Cardiac septum (tissue), 1 donor: ENCODE measurements at regions not wholly inside any gene's neighbourhood (a gene's known extent, or its start where the extent isn't known, plus 50 kb on each side); places are given as distances from the start of the nearest gene placed in this dataset.
"Not testable (repeated sequence)": the region's sequence is repeated elsewhere in the genome, so short reads cannot be mapped to it uniquely, and the experiment has no call there.

Experiments used
- DNase-seq: peaks from one replicate; pipeline ENCODE4 v3.0.0-alpha.2; 2020; ENCODE audit warnings: low spot score
- intact Hi-C: fragments of 100-400 bp; cut with DNase I; formaldehyde crosslinking; loops from one replicate; pipeline ENCODE4 v1.14.0; 2022
- donor health status: DM: no; HTN: no; CAD: no.

DNA sequence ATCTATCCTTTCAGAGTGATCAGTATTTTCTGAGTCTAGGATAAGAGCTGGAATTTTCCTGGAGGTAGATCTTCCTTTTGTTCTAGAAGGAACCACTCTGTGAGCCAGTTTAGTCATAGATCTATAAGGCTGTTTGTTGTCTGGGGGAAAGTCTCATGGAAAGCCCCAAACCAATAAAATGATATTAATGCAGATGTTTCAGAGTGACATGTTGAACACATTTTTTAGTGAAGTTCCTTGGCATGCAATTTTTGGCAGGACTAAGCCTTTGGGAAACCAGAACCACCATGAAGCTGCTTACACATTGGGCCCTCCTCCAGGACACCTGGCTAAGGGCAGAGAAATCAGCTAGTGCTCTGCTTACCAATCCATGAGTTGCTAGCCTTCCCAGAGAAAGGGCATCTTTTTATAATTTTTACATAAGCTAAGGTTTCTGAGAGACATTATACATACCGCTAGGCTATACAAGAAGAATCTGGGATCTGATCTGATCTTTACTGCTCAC lies 101.5 kb upstream of the PCED1B start:
- intact Hi-C loops = no loop called here
- DNase-seq = no peak

DNA sequence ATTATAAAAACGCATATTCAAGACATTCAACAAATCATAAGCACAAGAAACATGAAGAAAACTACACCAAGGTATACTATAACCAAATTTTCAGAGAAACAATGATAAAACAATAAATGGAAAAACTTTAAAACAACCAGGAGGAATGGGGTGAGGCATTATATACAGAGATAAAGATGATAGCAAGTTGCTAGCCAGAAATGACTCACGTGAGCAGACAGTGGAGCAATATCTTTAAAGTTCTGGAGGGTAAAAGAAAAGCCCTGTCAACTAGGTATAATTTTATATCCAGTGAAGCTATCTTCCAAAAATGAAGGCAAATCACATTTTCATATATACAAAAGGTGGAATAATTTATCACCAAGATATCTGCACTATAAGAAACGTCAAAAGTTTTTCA lies 97.8 kb upstream of the PCED1B start:
- DNase-seq = no peak
- intact Hi-C loops = loop anchor here (5.0 kb wide), 1 partner anchor 304 kb away; no protein-coding TSS in a partner anchor

DNA sequence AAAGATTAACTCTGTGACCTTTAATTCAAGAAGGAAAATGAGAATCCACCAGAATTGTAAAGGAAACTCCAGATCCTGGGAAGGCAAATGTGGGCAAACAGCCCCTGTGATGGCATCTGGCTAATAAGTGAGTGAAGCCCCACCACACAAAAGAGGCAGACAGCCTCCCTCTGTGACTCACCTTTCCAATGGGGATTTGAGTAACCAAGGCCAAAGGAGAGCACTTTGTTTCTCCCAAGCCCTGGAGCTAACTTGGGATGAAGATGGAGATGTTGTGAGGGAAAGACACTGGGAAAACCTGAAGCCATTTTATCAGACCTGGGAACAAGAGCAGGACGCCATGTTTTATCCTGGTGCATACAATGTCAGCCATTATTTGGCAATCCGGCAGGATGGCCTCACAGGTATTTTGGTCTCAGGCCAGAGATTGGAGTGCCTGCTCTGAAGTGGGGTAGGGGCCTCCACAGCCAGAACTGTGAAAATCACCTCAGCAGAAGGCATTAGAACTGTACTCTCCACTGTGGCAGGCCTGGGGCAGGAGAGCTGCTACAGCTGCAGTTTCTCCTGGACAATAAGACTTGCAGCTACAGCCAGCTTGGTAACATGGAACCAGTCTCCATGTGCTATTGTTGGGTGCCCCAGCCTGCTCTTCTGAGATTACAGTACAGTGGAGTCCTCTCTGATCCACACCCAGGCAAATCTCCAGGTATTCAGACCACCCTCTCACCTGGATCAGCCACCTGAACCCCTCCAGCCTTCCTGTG lies 96.6 kb upstream of the PCED1B start:
- intact Hi-C loops = loop anchor here (5.0 kb wide), 1 partner anchor 306 kb away; no protein-coding TSS in a partner anchor
- no peak for DNase-seq

DNA sequence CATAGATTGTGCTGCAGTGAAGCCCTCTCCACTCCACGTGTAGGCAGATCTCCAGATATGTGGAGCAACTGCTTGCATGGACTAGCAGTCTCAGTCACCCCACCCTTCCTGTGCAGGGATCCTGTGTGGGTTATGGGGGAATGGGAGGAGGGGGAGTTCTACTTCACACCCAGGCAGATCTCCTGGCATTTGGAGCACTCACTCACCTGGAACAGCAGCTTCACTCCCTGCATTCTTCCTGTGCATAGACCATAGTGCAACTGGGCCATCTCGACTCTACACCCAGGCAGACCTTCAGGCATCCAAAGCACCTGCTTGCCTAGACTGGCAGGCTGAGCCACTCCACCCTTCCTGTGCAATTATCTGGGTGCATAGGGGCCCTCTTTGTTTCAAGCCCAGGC lies 96.0 kb upstream of the PCED1B start:
- no peak for DNase-seq
- intact Hi-C loops = loop anchor here (5.0 kb wide), 1 partner anchor 306 kb away; no protein-coding TSS in a partner anchor

DNA sequence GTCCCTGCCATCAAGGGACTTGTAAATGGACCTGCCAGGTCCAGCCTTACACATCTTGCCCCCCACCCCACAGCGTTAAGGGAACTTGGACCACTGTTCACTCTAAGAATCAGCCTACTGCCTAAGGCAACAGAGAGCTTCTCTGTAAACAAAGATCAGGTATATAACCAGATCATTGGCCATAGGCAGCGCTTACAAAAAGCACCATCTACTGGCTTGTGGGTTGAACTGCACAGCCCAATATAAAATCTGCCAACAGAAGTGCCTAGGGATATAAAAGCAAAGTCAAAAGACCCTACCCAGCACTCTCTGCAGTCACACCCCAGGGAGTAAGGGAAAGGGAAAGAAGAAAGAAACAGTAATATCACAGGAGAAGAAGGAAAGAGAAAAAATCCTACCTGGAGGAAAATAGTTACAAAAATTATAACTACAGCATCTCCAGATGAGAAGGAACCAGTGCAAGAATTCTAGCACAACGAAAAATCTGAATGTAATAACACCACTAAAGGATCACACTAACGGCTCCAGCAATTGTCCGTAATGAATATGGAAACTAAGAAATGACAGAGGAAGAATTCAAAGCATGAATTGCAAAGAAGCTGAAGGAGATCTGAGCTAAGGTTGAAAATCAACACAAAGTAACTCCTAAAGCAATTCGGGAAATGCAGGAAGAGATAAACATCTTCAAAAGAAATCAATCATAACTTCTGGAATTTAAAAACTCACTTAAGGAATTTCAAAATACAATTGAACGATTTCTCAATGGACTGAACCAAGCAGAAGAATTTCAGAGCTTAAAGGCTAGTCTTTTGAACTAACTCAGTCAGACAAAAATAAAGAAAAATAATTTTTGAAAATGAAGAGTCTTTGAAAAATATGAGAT lies 95.2 kb upstream of the PCED1B start:
- intact Hi-C loops = loop anchor here (5.0 kb wide), 1 partner anchor 307 kb away; no protein-coding TSS in a partner anchor
- DNase-seq = no peak

DNA sequence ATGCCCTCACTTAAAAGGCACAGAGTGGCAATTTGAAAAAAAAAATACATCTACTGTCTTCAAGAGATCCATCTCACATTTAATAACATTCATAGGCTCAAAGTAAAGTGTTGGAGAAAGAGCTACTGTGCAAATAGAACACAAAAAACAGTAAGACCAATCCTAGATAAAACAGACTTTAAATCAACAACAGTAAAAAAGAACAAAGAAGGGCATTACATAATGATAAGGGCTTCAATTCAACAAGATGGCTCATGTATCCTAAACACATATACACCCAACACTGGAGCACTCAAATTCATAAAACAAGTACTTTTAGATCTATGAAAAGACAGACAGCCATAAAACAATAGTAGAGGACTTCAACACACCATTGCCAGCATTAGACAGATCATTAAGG lies 93.6 kb upstream of the PCED1B start:
- DNase-seq = no peak
- intact Hi-C loops = no loop called here

DNA sequence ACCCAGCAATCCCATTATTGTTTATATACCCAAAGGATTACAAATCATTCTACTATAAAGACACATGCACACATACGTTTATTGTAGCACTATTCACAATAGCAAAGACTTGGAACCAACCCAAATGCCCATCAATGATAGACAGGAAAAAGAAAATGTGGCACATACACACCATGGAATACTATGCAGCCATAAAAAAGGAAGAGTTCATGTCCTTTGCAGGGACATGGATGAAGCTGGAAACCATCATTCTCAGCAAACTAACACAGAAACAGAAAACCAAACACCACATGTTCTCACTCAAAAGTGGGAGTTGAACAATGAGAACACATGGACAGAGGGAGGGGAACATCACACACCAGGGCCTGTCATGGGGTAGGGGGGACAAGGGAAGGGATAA lies 91.3 kb upstream of the PCED1B start:
- DNase-seq, intact Hi-C loops: not testable (repeated sequence)

DNA sequence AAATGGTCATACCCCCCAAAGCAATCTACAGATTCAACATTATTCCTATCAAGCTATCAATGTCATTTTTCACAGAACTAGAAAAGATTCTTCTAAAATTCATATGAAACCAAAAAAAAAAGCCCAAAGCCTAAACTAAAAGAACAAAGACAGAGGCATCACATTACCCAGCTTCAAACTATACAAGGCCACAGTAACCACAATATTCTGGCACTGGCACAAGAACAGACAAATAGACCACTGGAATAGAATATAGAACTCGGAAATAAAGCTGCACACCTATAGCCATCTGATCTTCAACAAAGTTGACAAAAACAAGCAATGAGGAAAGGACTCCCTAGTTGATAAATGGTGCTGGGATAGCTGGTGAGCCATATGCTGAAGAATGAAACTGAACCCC lies 89.2 kb upstream of the PCED1B start:
- DNase-seq = no peak

DNA sequence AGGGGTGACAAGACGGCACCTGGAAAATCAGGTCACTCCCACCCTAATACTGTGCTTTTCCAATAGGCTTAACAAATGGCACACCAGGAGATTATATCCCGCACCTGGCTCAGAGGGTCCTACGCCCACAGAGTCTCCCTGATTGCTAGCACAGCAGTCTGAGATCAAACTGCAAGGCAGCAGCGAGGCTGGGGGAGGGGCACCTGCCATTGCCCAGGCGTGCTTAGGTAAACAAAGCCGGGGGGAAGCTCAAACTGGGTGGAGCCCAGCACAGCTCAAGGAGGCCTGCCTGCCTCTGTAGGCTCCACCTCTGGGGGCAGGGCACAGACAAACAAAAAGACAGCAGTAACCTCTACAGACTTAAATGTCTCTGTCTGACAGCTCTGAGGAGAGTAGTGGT lies 87.4 kb upstream of the PCED1B start:
- intact Hi-C loops, DNase-seq: not testable (repeated sequence)

More for the DNA sequence above, 89.2 kb upstream of the PCED1B start:
- intact Hi-C loops = no loop called here

DNA sequence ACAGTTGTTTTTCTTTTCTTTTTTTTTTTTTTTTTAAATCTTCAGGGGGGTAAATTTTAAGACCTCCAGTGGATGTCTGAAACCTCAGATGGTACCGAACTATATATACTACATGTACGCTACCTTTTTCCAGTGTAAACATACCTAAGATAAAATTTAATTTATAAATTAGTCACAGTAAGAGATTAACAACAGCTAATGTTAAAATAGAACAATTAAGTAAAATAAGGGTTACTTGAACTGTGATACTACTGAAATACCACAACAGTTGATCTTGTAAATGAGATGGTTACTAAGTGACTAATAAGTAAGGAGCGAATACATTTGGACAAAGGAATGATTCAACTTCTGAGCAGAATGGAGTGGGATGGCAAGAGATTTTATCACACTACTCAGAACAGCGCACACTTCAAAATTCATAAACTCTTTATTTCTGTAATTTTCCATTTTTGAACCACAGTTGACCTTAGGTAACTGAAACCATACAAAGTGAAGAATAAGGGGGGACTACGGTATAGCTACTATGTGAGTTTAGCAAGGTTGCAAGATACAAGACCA lies 80.5 kb upstream of the PCED1B start:
- no peak for DNase-seq
- intact Hi-C loops = no loop called here

DNA sequence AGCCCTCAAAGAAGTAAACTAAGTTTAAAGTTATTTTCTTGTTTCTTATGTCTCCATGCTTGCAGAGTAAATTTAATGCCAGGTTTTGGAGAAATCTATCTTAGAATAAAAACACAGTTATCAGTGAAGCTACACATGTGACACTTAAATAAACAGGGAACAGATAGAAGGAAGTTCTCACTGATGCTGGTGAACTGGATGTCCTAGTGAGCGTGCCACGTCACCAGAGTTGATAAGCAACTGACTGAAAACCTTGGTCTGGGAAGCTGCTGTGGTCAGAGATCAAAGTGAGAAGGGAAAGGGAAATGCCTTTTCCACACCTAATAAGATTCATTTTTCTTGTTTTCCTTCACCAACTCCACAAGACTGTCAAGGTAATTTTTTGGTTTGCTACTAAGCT lies 74.8 kb upstream of the PCED1B start:
- intact Hi-C loops = no loop called here
- no peak for DNase-seq

DNA sequence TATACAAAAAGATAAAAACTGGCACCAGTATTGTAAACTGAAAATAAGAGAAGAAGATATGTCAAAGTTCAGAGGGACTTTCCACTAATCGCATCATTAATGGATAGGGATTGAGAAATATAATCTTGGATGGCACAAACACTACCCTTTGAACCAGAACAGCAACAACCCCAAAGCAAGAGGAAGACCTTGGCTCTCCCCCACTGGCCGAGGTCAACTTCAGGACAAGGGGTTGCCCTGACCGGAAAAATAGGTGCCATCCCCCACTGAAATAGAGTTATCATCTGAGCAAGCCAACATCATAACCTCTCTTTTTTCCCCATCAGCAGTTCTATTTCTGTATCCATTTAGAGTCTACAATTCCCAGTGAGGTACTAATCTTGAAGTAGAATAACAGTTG lies 72.4 kb upstream of the PCED1B start:
- DNase-seq = no peak
- intact Hi-C loops = no loop called here

DNA sequence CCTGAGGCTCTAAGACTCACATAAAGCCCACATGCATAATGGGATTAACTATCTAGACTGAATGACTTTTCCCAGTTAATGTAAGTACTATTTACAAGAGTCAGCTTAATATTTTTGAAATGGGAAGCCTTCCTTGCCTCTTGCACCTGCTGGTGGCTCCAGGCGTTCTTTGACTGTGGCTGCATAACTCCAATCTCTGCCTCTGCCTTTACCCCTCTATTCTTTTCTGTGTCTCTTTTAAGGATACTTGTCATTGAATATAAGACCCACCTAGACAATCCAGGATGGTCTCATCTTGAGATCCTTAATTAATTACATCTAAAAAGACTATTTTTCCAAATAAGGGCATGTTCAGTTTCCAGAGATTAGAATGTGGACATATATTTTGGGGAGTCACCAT lies 66.9 kb upstream of the PCED1B start:
- DNase-seq = no peak
- intact Hi-C loops = no loop called here

DNA sequence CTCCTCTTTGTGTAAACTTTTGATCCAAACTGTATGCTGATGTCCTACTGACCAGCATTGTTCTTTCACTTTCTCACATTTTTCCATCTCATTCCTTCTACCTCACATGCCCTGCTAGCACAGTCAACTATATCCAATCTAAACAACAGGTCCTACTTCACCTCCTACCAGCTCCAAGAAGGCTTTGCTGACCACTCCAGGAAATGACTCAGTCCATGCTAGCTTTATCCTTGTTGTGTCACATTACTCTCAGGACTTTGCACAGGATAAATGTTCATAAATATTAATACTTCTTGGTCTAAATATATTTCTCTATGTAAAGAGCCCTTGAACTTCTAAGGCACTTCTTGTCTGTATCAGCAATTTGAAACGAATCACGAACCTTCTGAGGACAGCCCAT lies 64.9 kb upstream of the PCED1B start:
- intact Hi-C loops = no loop called here
- DNase-seq = no peak

DNA sequence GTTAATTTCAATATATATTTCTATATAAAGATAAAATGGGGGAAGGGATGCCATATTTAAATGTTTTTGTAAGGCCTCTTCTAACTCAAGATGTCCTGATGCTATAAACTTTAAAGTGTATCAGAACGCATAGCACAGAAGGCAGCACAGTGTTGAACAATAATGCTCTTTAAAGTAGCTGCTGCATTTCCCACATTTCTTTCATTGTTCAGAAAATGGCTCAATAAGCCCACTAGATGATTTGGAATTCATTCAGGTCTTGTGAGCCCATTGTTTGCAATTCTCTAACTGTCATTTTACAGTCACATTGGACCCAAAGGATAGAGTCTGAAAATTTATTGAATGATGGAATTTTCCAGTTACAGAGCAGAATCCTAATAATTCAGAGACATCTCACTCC lies 64.0 kb upstream of the PCED1B start:
- intact Hi-C loops = no loop called here
- no peak for DNase-seq

DNA sequence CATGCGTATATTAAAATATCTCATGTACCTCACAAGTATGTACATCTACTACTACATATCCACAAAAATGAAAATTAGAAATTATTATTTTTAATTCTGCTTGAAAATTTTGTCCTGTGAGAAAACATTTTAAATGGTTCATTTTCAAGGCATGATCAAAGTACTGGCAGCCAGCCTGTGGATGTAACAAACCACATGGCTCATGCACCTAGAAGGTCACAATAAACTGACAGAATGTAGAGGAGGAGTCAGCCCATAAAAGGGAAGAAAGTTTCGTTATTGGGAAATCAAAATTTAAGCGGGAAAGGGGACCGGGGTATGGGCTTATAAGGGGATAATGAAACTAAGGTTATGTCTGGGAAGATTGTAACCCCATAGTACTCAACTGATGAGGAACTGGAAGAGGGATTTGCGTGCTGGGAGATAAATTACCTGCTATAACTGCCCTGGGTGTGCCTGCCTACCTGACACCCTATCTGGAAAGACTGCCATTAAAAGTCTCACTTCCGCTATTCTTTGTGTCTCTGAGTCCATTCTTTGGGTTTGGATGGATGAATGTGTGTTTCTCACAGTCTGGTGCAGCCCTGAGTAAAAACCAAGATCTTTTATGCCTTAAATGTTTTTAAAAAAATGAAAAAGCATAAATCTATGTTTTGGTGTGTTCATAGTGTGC lies 62.2 kb upstream of the PCED1B start:
- DNase-seq = no peak
- intact Hi-C loops = no loop called here

DNA sequence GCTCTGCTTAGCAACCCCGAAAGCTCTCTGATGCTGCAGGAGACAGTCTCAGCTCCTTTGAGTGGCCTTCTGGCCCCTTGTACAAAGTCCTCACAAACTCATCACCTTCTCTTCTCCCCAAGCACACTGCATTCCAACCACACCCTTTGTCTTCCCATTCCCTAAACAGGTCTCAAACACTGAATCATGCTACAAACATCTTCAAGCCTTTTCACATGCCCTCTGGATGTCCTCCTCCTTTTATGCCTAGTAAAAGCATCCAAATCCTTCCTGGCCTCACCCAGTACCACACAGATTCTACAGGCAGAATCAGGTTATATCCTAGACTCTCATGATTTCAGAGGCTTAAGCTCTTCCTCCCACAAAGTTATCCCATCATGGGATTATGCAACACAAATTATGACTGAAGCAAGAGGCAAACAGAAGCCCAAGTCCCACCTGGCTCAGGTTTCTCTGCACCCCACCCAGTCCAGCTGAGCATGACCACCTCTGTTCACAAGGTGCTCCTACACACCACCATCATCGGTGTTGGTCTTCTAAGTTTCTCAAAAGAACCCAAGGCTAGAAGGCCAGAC lies 61.4 kb upstream of the PCED1B start:
- intact Hi-C loops = no loop called here
- DNase-seq = no peak

DNA sequence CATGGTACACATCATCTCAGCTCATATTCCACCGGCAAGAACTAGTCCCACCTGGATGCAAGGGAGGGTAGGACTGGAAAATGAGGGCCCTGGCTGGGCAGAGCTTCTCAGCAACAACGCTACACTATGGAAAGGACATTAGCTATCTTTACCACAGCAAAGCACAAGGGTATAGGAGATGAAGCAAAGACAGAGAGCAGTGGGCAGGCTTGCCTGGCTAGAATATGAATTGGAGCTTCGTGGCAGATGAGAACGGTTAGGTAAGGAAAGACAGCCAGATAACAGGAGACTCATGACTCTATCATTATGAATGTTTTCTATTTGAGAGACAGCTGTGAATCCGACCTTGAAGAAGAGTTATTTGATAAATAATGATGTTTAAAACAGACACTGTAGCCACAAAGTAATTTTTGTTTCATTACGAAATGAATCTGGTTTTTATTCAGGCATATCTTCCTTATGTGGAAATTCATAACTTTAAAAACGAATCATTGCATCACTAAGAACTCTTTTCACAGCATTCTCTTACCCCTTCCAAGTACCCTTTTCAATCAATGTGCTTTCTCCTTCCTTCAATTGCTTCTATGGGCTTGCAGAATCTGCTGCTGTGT lies 59.1 kb upstream of the PCED1B start:
- intact Hi-C loops = no loop called here
- DNase-seq = no peak

DNA sequence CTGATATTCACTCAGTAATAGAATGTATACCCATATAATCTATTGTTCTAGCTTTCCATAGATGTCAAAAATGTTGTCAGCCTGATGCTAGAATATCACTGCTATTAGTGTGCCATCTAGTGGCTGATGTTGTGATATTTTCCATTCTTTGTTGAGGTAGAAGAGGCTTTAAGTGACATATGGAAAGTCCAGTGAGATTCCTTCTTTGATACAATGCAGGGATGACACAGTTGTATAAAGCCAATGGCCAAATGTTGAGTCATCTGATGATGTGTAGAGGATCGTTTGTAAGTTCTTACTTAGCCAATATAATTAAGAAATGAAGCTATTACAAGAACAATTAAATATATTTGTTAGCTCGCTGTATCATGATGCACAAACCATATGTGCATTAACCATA lies 58.1 kb upstream of the PCED1B start:
- intact Hi-C loops = no loop called here
- no peak for DNase-seq
